ENCODE measurements at regions not wholly inside any gene's neighbourhood (a gene's known extent, or its start where the extent isn't known, plus 50 kb on each side); places are given as distances from the start of the nearest gene placed in this dataset.
A peak's percentile ranks its signal among the peaks of the same experiment; 100 is the strongest.

GRCh38 chr6:21402368-21402767 lies 191.2 kb upstream of the SOX4 start:
- TF ChIP-seq CTCF (IDR thresholded peaks at IDR 0.05), result no peak
- TF ChIP-seq EP300 (IDR thresholded peaks at IDR 0.05), result peak; percentile 66
- no peak for TF ChIP-seq POLR2A (IDR thresholded peaks at IDR 0.05)
